SK-N-SH (cell line): ENCODE measurements at regions not wholly inside any gene's neighbourhood (a gene's known extent, or its start where the extent isn't known, plus 50 kb on each side); places are given as distances from the start of the nearest gene placed in this dataset.

ENCODE experiments used
- CTCF ChIA-PET: fragments of 300-600, 350-600 bp; formaldehyde crosslinking; extraction: SDS; loops from one replicate; lab custom pipeline; 2021; lab: Yijun Ruan, JAX
- POLR2A ChIA-PET: fragments of 350-600 bp; sonication (Branson Sonifier 250); formaldehyde crosslinking; extraction: SDS; loops from one replicate; lab custom pipeline; 2020; ENCODE audit warnings: antibody characterized with exemption, inconsistent platforms; lab: Yijun Ruan, JAX
- DNase-seq: peaks from one replicate; pipeline ENCODE4 v3.0.0; 2012
- H2AFZ ChIP-seq: fragments of 200-600 bp; sonication (generic); 2 replicates; pipeline ENCODE4 v1.8.1; 2016; ENCODE audit warnings: antibody characterized with exemption, mild to moderate bottlenecking, low read depth
- H3F3A ChIP-seq: fragments of 200-600 bp; sonication (generic); replicated peaks from 2 replicates; pipeline ENCODE3; 2016; ENCODE audit warnings: antibody characterized with exemption, mild to moderate bottlenecking; ENCODE audit not compliant: insufficient read depth
- H3K27ac ChIP-seq, 2 experiments: fragments of 200-500 bp in 1 of 2; fragments of 200-600 bp in 1 of 2; sonication (Bioruptor generic) in 1 of 2; sonication (generic), shearing (Covaris generic) in 1 of 2; 2 replicates each; pipeline versions ENCODE4 v1.5.1 to v1.6.1; 2014 to 2016; ENCODE audit warnings: low read depth in 2 of 2, inconsistent platforms in 1 of 2, low read length in 1 of 2, mild to moderate bottlenecking in 1 of 2, mixed read lengths in 1 of 2
- H3K27me3 ChIP-seq: fragments of 200-600 bp; sonication (generic), shearing (Covaris generic); 2 replicates; pipeline ENCODE4 v1.6.1; 2016; ENCODE audit warnings: mixed run types; ENCODE audit not compliant: insufficient read depth
- H3K36me3 ChIP-seq, 2 experiments: fragments of 200-500 bp in 1 of 2; fragments of 200-600 bp in 1 of 2; sonication (Bioruptor generic) in 1 of 2; sonication (generic) in 1 of 2; replicated peaks in 1 of 2; 2 replicates each; pipeline versions ENCODE3 to v1.5.1; 2014 to 2016; ENCODE audit warnings: low read length in 1 of 2, mild to moderate bottlenecking in 1 of 2; ENCODE audit not compliant: insufficient read depth in 2 of 2, control insufficient read depth in 1 of 2
- H3K4me1 ChIP-seq, 2 experiments: fragments of 200-500 bp in 1 of 2; fragments of 200-600 bp in 1 of 2; sonication (Bioruptor generic) in 1 of 2; sonication (generic), shearing (Covaris generic) in 1 of 2; 2 replicates each; pipeline versions ENCODE4 v1.5.1 to v1.6.1; 2014 to 2016; ENCODE audit warnings: low read depth in 1 of 2, low read length in 1 of 2, mixed run types in 1 of 2; ENCODE audit not compliant: insufficient read depth in 2 of 2, control insufficient read depth in 1 of 2
- H3K4me2 ChIP-seq: fragments of 200-600 bp; sonication (generic), shearing (Covaris generic); 2 replicates; pipeline ENCODE4 v1.6.1; 2017; ENCODE audit warnings: mixed run types
- H3K4me3 ChIP-seq, 2 experiments: fragments of 200-500 bp in 1 of 2; fragments of 200-600 bp in 1 of 2; sonication (Bioruptor generic) in 1 of 2; sonication (generic), shearing (Covaris generic) in 1 of 2; 2 replicates each; pipeline versions ENCODE4 v1.5.1 to v1.8.1; 2014 to 2016; ENCODE audit warnings: low read depth in 2 of 2, inconsistent platforms in 1 of 2, low read length in 1 of 2, mild to moderate bottlenecking in 1 of 2, mixed read lengths in 1 of 2, moderate library complexity in 1 of 2
- H3K79me2 ChIP-seq: fragments of 200-600 bp; sonication (generic); 2 replicates; pipeline ENCODE4 v1.8.1; 2017; ENCODE audit warnings: mild to moderate bottlenecking; ENCODE audit not compliant: insufficient read depth
- H3K9ac ChIP-seq: fragments of 200-600 bp; sonication (generic); 2 replicates; pipeline ENCODE4 v1.6.1; 2017; ENCODE audit warnings: mixed run types
- H3K9me2 ChIP-seq: fragments of 200-600 bp; sonication (generic); 2 replicates; pipeline ENCODE4 v1.6.1; 2017; ENCODE audit warnings: mixed run types
- H3K9me3 ChIP-seq: fragments of 200-600 bp; sonication (generic); 2 replicates; pipeline ENCODE4 v1.6.1; 2017; ENCODE audit warnings: mixed run types, mild to moderate bottlenecking, moderate library complexity
- H4K20me1 ChIP-seq: fragments of 200-600 bp; sonication (generic); 2 replicates; pipeline ENCODE4 v1.6.1; 2017; ENCODE audit warnings: mild to moderate bottlenecking, mixed run types; ENCODE audit not compliant: insufficient read depth
- CHD2 ChIP-seq: fragments of 150-350 bp; IDR thresholded peaks from 2 replicates; pipeline ENCODE4 v1.6.1; 2018; ENCODE audit warnings: low read length; ENCODE audit not compliant: partially characterized antibody
- FOSL2 ChIP-seq: IDR thresholded peaks from 2 replicates; pipeline ENCODE4 v1.4.0; 2012; ENCODE audit warnings: low read depth, mild to moderate bottlenecking, moderate library complexity, borderline replicate concordance
- FOXJ3 ChIP-seq: sonication (generic); formaldehyde crosslinking; IDR thresholded peaks from 2 replicates; pipeline ENCODE4 v1.5.1; 2020; ENCODE audit warnings: mild to moderate bottlenecking, missing genetic modification reagents
- FOXM1 ChIP-seq: IDR thresholded peaks from 2 replicates; pipeline ENCODE4 v1.4.0; 2012; ENCODE audit warnings: low read depth, mild to moderate bottlenecking
- GABPA ChIP-seq: IDR thresholded peaks from 2 replicates; pipeline ENCODE4 v1.4.0; 2012; ENCODE audit warnings: low read depth, mild to moderate bottlenecking
- JUND ChIP-seq: IDR thresholded peaks from 2 replicates; pipeline ENCODE4 v1.4.0; 2012
- MEF2A ChIP-seq: IDR thresholded peaks from 2 replicates; pipeline ENCODE4 v1.4.0; 2012; ENCODE audit warnings: low read depth, borderline replicate concordance
- NFIC ChIP-seq: IDR thresholded peaks from 2 replicates; pipeline ENCODE4 v1.4.0; 2012; ENCODE audit warnings: borderline replicate concordance
- POLR2AphosphoS5 ChIP-seq: IDR thresholded peaks from 2 replicates; pipeline ENCODE4 v1.6.1; 2012; ENCODE audit warnings: low read depth, low read length
- RCOR1 ChIP-seq: fragments of 150-350 bp; IDR thresholded peaks from 2 replicates; pipeline ENCODE4 v1.6.1; 2017; ENCODE audit warnings: antibody characterized with exemption, low read length
- RFX5 ChIP-seq: IDR thresholded peaks from 2 replicates; pipeline ENCODE4 v1.6.1; 2012; ENCODE audit warnings: mild to moderate bottlenecking, improper control_type of control experiment, low read length
- SMC3 ChIP-seq: IDR thresholded peaks from 2 replicates; pipeline ENCODE4 v1.6.1; 2012; ENCODE audit warnings: low read depth, low read length, improper control_type of control experiment
- TCF12 ChIP-seq: IDR thresholded peaks from 2 replicates; pipeline ENCODE4 v1.4.0; 2012
- TEAD4 ChIP-seq: IDR thresholded peaks from 2 replicates; pipeline ENCODE4 v1.4.0; 2012; ENCODE audit warnings: mild to moderate bottlenecking, borderline replicate concordance; ENCODE audit not compliant: insufficient read depth
- WGBS: methylation state at CpG from one replicate; pipeline ENCODE4 v1.1.6; 2017; ENCODE audit warnings: low lambda C conversion rate; 5-methylcytosine and 5-hydroxymethylcytosine counted together
- TF ChIP-seq, protein P1 (sequence below): fragments of 150-350 bp; IDR thresholded peaks from 2 replicates; pipeline ENCODE4 v1.6.1; 2017; ENCODE audit warnings: antibody characterized with exemption, low read length, low read depth, borderline replicate concordance

GRCh38 chr15:77827860-77828259 lies 195.1 kb upstream of the LINGO1 start:
- Histone ChIP-seq H2AFZ (no peak overlapping the region), H3K9me3 (no peaks in the 10 kb centered on the region), H3K4me3 (no peak overlapping the region), H3K9ac (no peak overlapping the region), H3K4me1 (peaks cover 0 to 11% of the 10 kb centered on the region in 2 experiments; a peak in 1 of 4 replicates), H3K79me2 (no peaks in the 10 kb centered on the region), H3K36me3 (no peaks in the 10 kb centered on the region), H3K27ac (no peak overlapping the region), H3K27me3 (no peaks in the 10 kb centered on the region; the same call in 1 of the 2 replicates)
- WGBS = 89% methylated on average over 4 of the region's 4 CpGs
- ChIA-PET POLR2A (no interaction called here), CTCF (interaction anchor here (1.0 to 14.9 kb wide), 3 partner anchors 42 to 196 kb away, joined by 3 to 458 read pairs (median 3); partner anchors contain the start of gene LINGO1)
- TF ChIP-seq TEAD4 = no peak
- TF ChIP-seq FOXM1 = no peak
- no peak for TF ChIP-seq SMC3
- TF ChIP-seq MEF2A = no peak
- TF ChIP-seq POLR2AphosphoS5 = no peak
- TF ChIP-seq, all 33 proteins: peak for 0
- DNase-seq = no peak
- H4K20me1 ChIP-seq = no peaks in the 10 kb centered on the region
- no peaks in the 10 kb centered on the region for H3K9me2 ChIP-seq
- no peaks in the 10 kb centered on the region for H3F3A ChIP-seq
- H3K4me2 ChIP-seq = no peak overlapping the region

GRCh38 chr15:77826006-77826695 lies 193.4 kb upstream of the LINGO1 start:
- CTCF ChIA-PET = interaction anchor here (1.1 to 14.9 kb wide), 3 partner anchors 44 to 194 kb away, joined by 6 to 458 read pairs (median 230); partner anchors contain the start of gene LINGO1

DNA sequence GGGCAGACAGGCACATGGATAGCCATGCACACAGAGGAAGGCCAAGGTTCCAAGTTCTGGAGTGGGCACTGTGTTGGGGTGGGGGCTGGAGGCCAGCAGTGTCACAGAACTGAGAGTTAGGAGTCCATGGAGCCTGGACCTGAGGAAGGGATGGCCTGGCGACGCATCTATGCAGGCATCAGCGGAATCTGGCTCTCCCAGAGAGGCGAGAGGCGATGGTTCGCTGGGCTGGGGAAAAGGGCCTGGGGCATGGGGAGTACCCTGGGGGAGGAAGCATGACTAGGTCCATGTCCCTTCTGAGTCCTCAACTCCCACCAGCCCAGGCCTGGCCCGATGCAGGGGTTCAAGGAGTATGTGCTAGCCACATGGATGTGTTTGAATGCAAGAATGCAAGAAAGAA lies 192.8 kb upstream of the LINGO1 start:
- Histone ChIP-seq H3K27me3 (peaks cover 18% of the 10 kb centered on the region), H4K20me1 (0 out of 2 replicates have a peak, but pooled peaks cover 5% of the 10 kb centered on the region), H3K4me3 (no peak overlapping the region), H3K4me1 (peaks cover 0 to 17% of the 10 kb centered on the region in 2 experiments; a peak in 1 of 4 replicates), H3K36me3 (no peaks in the 10 kb centered on the region), H3K79me2 (no peaks in the 10 kb centered on the region), H3K27ac (no peak overlapping the region), H3K9ac (no peak overlapping the region), H3F3A (peaks cover 4% of the 10 kb centered on the region), H3K9me3 (no peaks in the 10 kb centered on the region), H3K9me2 (no peaks in the 10 kb centered on the region), H3K4me2 (no peak overlapping the region), H2AFZ (no peak overlapping the region)
- ChIA-PET POLR2A (no interaction called here), CTCF (interaction anchor here (1.1 to 14.9 kb wide), 4 partner anchors 45 to 193 kb away, joined by 6 to 458 read pairs (median 118); partner anchors contain the start of gene LINGO1)
- 57% methylated on average over 7 of the region's 7 CpGs for WGBS
- TF ChIP-seq FOXM1 (no peak), TEAD4 (no peak), FOSL2 (no peak), TCF12 (no peak), JUND (no peak), NFIC (no peak), RCOR1 (no peak), POLR2AphosphoS5 (no peak)
- TF ChIP-seq, protein P1, sequence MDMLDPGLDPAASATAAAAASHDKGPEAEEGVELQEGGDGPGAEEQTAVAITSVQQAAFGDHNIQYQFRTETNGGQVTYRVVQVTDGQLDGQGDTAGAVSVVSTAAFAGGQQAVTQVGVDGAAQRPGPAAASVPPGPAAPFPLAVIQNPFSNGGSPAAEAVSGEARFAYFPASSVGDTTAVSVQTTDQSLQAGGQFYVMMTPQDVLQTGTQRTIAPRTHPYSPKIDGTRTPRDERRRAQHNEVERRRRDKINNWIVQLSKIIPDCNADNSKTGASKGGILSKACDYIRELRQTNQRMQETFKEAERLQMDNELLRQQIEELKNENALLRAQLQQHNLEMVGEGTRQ = no peak
- DNase-seq = no peak

More at GRCh38 chr15:77826006-77826695, 193.4 kb upstream of the LINGO1 start:
- no peaks in the 10 kb centered on the region for H3K79me2 ChIP-seq
- peaks cover 0 to 17% of the 10 kb centered on the region in 2 experiments; a peak in 1 of 4 replicates for H3K4me1 ChIP-seq
- no peak overlapping the region for H3K4me3 ChIP-seq
- TF ChIP-seq GABPA = no peak
- TF ChIP-seq FOXM1 = no peak
- TF ChIP-seq RFX5 = no peak
- TF ChIP-seq SMC3 = no peak
- TF ChIP-seq CHD2 = no peak
- TF ChIP-seq FOXJ3 (CRISPR knock-in tag) = no peak
- no peak overlapping the region for H3K4me2 ChIP-seq
- H3K27me3 ChIP-seq = peaks cover 12% of the 10 kb centered on the region
- POLR2A ChIA-PET = no interaction called here
- H3F3A ChIP-seq = peaks cover under 1% of the 10 kb centered on the region
- H4K20me1 ChIP-seq = 0 out of 2 replicates have a peak, but pooled peaks cover 2% of the 10 kb centered on the region
- DNase-seq = no peak
- 58% methylated on average over 7 of the region's 11 CpGs for WGBS
- H3K9me3 ChIP-seq = no peaks in the 10 kb centered on the region
- no peaks in the 10 kb centered on the region for H3K36me3 ChIP-seq
- H2AFZ ChIP-seq = no peak overlapping the region
- H3K9me2 ChIP-seq = no peaks in the 10 kb centered on the region
- no peak overlapping the region for H3K27ac ChIP-seq
- H3K9ac ChIP-seq = no peak overlapping the region
